Epidermal melanocyte (primary cell): ENCODE measurements at regions not wholly inside any gene's neighbourhood (a gene's known extent, or its start where the extent isn't known, plus 50 kb on each side); places are given as distances from the start of the nearest gene placed in this dataset.

ENCODE experiments used
- DNase-seq: peaks from one replicate; pipeline ENCODE4 v3.0.0; 2011; ENCODE audit warnings: low spot score; ENCODE audit not compliant: insufficient read length

GRCh38 chr6:56864171-56864616 lies 90.7 kb upstream of the BEND6 start:
- no peak for DNase-seq

GRCh38 chr6:56863366-56863765 lies 91.5 kb upstream of the BEND6 start:
- DNase-seq, result no peak

- no peak for DNase-seq
These were observed 92.3 kb upstream of the BEND6 start for GRCh38 chr6:56862415-56863175.

GRCh38 chr6:56860475-56860874 lies 94.4 kb upstream of the BEND6 start:
- DNase-seq, result no peak

DNA sequence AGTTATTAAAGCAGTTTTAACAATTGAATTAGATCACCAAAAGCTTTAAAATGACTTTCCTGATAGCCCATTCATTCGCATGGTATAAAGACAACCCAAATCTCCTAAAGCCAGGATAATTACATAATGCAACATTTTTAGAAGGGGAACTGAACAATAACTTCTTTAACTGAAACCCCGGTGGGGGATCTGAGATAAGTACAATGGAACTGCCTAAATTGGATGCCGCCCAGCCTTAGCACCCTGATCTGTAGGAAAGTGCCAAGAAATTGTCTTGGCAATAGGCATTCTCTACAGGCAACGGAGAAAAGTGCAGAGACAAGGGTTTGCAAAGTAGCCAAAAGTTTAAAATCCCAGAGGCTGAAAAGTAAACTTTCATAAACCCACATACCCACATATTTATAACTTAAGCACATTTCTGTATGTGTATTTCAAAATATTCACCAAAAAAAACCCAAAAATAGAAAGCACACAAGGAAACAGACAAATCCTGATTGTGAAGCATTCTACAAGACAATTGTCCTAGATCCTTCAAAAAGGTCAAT lies 98.8 kb upstream of the BEND6 start:
- no peak for DNase-seq

- DNase-seq, result no peak
These were observed 100.8 kb upstream of the BEND6 start for GRCh38 chr6:56854086-56854485.

DNA sequence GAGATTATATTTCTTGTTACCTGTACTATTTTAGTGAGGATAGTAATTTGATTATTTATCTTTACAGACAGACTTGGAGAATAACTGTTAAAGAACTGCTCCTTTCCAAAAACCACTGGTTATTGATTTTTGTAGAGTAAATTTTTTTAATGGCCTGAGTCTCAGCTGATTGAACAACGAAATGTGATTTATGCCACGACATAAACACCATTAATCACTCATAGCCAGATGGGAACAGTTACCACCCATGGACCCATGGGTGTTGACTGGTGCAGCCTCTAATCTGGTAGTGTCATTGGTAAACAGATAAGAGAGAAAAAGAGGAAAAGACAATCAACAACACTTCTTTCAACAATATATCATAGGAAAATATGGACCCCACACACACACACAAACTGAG lies 101.4 kb upstream of the BEND6 start:
- no peak for DNase-seq

DNA sequence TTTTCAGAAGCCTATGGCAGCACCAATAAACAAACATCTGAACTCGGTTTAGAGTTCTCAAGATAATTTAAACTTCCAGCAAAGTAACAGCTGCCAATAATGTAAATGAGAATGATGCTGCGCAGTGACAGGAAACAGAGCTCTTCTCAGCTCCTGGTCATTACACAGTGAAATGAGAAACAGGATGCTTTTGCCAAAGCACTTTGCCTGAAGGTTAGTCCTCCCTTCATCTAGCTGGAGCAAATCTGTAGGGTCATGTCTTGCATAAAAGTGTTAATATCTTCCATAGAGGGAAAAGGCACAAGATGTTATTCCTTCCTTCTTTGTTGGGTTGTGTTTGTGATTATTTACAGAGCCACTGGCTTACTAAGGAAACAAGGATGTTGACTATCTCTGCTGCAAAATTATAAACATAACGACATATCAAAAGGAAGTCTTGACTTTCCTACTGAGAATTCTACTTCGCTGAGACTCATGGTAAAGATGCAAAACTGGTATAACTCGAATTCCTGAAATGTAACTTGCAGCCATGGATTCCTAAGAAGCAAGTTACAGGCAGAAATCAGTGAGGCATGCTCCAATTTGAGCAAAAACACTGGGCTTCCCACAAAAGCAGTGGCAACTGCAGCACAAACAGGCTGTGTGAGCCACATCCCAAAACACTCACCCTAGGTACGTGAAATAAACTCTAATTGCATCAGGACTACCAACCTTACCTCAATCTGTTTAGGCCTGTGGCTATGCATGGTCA lies 102.5 kb upstream of the BEND6 start:
- DNase-seq, result no peak

DNA sequence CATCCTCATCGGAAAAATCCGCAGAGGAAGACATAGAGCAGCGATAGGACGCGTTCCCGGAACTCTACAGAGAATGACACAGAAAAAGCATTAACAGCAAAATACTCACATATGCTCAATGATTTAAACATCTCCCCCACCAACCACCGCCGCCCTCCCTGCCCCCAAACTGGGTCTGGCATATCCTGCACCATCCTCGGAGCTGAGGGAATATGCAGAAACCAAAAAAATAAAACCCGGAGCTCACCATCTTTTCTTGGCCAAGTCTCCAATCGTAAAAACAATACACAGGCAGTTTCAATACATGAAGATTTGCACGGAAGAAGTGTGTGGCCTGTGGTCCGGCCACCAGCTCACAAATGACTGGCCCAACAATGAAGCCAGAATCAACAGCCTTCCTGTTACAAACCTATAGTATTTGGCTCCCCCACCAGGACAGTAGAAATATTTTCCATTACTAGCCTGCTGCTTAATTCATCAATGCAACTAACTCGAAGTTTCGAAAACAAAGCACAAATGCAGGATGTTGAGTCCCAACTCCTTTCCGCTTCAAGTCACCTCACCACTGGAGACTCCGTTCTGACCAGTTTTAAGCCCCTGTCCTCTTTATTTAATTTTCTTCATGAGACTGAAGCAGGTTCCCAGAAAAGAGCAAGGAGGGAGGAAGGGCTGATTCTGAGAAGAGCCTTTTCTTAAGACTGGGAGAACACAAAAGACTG lies 103.2 kb upstream of the BEND6 start:
- peak; percentile 60 for DNase-seq

GRCh38 chr6:56851074-56851473 lies 103.8 kb upstream of the BEND6 start:
- DNase-seq, result no peak

- DNase-seq, result no peak
These were observed 104.3 kb upstream of the BEND6 start for GRCh38 chr6:56850626-56851025.

GRCh38 chr6:56849896-56850295 lies 105.0 kb upstream of the BEND6 start:
- no peak for DNase-seq

GRCh38 chr6:56848105-56848504 lies 106.8 kb upstream of the BEND6 start:
- DNase-seq, result no peak

- DNase-seq, result no peak
These were observed 109.9 kb upstream of the BEND6 start for GRCh38 chr6:56845032-56845431.

- DNase-seq, result peak; percentile 53
These were observed 111.2 kb upstream of the BEND6 start for GRCh38 chr6:56843476-56844349.

GRCh38 chr6:56842686-56843475 lies 112.0 kb upstream of the BEND6 start:
- no peak for DNase-seq

- DNase-seq, result no peak
These were observed 113.2 kb upstream of the BEND6 start for GRCh38 chr6:56841751-56842150.

- no peak for DNase-seq
These were observed 113.5 kb upstream of the BEND6 start for GRCh38 chr6:56841381-56841749.

GRCh38 chr6:56840467-56841380 lies 114.2 kb upstream of the BEND6 start:
- no peak for DNase-seq
